PFSK-1 (cell line): ENCODE measurements at regions not wholly inside any gene's neighbourhood (a gene's known extent, or its start where the extent isn't known, plus 50 kb on each side); places are given as distances from the start of the nearest gene placed in this dataset.

Experiments used
- FOXP2 ChIP-seq: optimal IDR thresholded peaks from 2 replicates; pipeline ENCODE3; 2011; ENCODE audit warnings: borderline replicate concordance, control low read depth, inconsistent platforms; ENCODE audit not compliant: insufficient read depth; ENCODE audit errors: extremely low read length, extremely low read depth
- POLR2AphosphoS5 ChIP-seq: IDR thresholded peaks from 2 replicates; pipeline ENCODE4 v1.6.1; 2012; ENCODE audit warnings: low read depth, mild to moderate bottlenecking, control low read depth, low read length, moderate library complexity
- SIN3A ChIP-seq: IDR thresholded peaks from 2 replicates; pipeline ENCODE4 v1.6.1; 2012; ENCODE audit warnings: mild to moderate bottlenecking, low read length, moderate library complexity, borderline replicate concordance; ENCODE audit not compliant: insufficient read depth
- TF ChIP-seq, protein P1 (sequence below), 2 experiments: IDR thresholded peaks; 2 replicates each; pipeline versions ENCODE4 v1.6.1 to v1.8.0; 2011 to 2012; ENCODE audit warnings: low read depth in 2 of 2, low read length in 2 of 2, control low read depth in 1 of 2, inconsistent platforms in 1 of 2, mild to moderate bottlenecking in 1 of 2, moderate library complexity in 1 of 2; ENCODE audit not compliant: insufficient read depth in 1 of 2

DNA sequence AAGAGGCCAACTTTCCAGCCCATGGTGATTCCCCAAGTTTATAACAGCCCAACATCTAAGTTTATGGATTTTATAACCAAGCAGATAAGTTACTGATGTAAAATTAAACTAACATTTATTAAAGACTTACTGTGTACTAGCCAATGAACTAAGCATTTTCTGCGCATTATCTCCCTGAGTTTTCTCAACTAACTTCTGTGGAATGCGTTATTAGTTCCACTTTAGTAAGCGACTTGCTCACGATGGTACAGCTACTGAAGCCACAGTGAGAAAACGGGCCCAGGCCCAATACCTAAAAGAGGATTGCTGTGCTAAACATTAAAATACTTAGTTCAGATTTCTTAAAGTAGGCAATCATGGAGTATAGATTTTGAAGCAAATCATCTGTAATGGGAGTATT lies 61.0 kb downstream of the ZBTB18 start:
- TF ChIP-seq POLR2AphosphoS5 (no peak), SIN3A (no peak), FOXP2 (no peak)
- TF ChIP-seq, protein P1, sequence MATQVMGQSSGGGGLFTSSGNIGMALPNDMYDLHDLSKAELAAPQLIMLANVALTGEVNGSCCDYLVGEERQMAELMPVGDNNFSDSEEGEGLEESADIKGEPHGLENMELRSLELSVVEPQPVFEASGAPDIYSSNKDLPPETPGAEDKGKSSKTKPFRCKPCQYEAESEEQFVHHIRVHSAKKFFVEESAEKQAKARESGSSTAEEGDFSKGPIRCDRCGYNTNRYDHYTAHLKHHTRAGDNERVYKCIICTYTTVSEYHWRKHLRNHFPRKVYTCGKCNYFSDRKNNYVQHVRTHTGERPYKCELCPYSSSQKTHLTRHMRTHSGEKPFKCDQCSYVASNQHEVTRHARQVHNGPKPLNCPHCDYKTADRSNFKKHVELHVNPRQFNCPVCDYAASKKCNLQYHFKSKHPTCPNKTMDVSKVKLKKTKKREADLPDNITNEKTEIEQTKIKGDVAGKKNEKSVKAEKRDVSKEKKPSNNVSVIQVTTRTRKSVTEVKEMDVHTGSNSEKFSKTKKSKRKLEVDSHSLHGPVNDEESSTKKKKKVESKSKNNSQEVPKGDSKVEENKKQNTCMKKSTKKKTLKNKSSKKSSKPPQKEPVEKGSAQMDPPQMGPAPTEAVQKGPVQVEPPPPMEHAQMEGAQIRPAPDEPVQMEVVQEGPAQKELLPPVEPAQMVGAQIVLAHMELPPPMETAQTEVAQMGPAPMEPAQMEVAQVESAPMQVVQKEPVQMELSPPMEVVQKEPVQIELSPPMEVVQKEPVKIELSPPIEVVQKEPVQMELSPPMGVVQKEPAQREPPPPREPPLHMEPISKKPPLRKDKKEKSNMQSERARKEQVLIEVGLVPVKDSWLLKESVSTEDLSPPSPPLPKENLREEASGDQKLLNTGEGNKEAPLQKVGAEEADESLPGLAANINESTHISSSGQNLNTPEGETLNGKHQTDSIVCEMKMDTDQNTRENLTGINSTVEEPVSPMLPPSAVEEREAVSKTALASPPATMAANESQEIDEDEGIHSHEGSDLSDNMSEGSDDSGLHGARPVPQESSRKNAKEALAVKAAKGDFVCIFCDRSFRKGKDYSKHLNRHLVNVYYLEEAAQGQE (IDR thresholded peaks at IDR 0.05; ENCODE audit: insufficient read depth in 1 of 2, low read depth in 2 of 2, low read length in 2 of 2) = no peak
